PC-3 (cell line): ENCODE measurements at regions not wholly inside any gene's neighbourhood (a gene's known extent, or its start where the extent isn't known, plus 50 kb on each side); places are given as distances from the start of the nearest gene placed in this dataset.

ENCODE experiments used
- EZH2 ChIP-seq: fragments of 300-600 bp; sonication (generic); IDR thresholded peaks from one replicate; pipeline ENCODE4 v1.6.1; 2017; ENCODE audit warnings: antibody characterized with exemption, mild to moderate bottlenecking, low read length; ENCODE audit not compliant: unreplicated experiment
- EZH2phosphoT487 ChIP-seq: fragments of 300-600 bp; sonication (generic); IDR thresholded peaks from 2 replicates; pipeline ENCODE4 v1.6.1; 2018; ENCODE audit warnings: mild to moderate bottlenecking, antibody characterized with exemption, low read length, borderline replicate concordance
- TF ChIP-seq, protein P1 (sequence below): fragments of 300-600 bp; sonication (generic); conservative IDR thresholded peaks from 2 replicates; pipeline ENCODE4 v1.5.1; 2017; ENCODE audit warnings: antibody characterized with exemption, low read depth, mild to moderate bottlenecking, low read length

DNA sequence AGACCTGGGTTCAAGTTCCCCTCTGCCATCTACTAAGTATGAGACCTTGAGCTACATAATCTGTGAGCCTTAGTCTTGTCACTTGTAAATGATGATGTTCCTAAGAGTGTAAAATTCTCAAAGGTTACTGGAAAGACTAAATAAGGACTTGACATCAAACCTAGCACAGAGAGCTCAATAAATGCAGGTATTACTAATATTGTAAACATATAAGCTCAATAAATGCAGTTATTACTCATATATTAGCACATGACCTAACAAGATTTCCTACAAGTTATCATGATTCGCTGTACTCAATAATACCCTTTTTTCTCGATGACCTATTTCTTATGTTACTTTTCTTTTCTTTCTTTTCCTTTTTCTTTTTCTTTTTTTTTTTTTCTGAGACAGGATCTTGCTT lies 174.9 kb downstream of the ZNF281 start:
- TF ChIP-seq EZH2: no peak
- TF ChIP-seq, protein P1, sequence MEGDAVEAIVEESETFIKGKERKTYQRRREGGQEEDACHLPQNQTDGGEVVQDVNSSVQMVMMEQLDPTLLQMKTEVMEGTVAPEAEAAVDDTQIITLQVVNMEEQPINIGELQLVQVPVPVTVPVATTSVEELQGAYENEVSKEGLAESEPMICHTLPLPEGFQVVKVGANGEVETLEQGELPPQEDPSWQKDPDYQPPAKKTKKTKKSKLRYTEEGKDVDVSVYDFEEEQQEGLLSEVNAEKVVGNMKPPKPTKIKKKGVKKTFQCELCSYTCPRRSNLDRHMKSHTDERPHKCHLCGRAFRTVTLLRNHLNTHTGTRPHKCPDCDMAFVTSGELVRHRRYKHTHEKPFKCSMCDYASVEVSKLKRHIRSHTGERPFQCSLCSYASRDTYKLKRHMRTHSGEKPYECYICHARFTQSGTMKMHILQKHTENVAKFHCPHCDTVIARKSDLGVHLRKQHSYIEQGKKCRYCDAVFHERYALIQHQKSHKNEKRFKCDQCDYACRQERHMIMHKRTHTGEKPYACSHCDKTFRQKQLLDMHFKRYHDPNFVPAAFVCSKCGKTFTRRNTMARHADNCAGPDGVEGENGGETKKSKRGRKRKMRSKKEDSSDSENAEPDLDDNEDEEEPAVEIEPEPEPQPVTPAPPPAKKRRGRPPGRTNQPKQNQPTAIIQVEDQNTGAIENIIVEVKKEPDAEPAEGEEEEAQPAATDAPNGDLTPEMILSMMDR: no peak
- no peak for TF ChIP-seq EZH2phosphoT487
